Stimulated activated CD4-positive, alpha-beta T cell treated with anti-CD3 and anti-CD28 coated beads, Interleukin-4, amount 100 ng/mL, for 24 hours (primary cell): ENCODE measurements at regions not wholly inside any gene's neighbourhood (a gene's known extent, or its start where the extent isn't known, plus 50 kb on each side); places are given as distances from the start of the nearest gene placed in this dataset.
"Not testable (repeated sequence)": the region's sequence is repeated elsewhere in the genome, so short reads cannot be mapped to it uniquely, and the experiment has no call there.

Experiments used
- DNase-seq: peaks from one replicate; pipeline ENCODE4 v3.0.0-alpha.2; 2020

GRCh38 chr4:77308843-77309242, 151.8 kb downstream of the CCNG2 start:
- DNase-seq: no peak

GRCh38 chr4:77309496-77309895, 152.5 kb downstream of the CCNG2 start:
- DNase-seq: no peak

- DNase-seq: no peak
These were observed 153.9 kb downstream of the CCNG2 start for GRCh38 chr4:77310931-77311330.

- DNase-seq: no peak
These were observed 157.7 kb downstream of the CCNG2 start for GRCh38 chr4:77314697-77315096.

- DNase-seq: no peak
These were observed 170.1 kb downstream of the CCNG2 start for GRCh38 chr4:77327151-77327550.

GRCh38 chr4:77332696-77333270, 175.8 kb downstream of the CCNG2 start:
- no peak for DNase-seq

GRCh38 chr4:77336411-77337142, 179.6 kb downstream of the CCNG2 start:
- DNase-seq: no peak

- DNase-seq: no peak
These were observed 185.3 kb downstream of the CCNG2 start for GRCh38 chr4:77342170-77342810.

- DNase-seq: no peak
These were observed 187.0 kb downstream of the CCNG2 start for GRCh38 chr4:77344001-77344400.

GRCh38 chr4:77344784-77345183, 187.8 kb downstream of the CCNG2 start:
- DNase-seq: no peak

GRCh38 chr4:77347351-77347966, 190.5 kb downstream of the CCNG2 start:
- DNase-seq: no peak

- DNase-seq: no peak
These were observed 191.8 kb downstream of the CCNG2 start for GRCh38 chr4:77348815-77349214.

- no peak for DNase-seq
These were observed 192.4 kb downstream of the CCNG2 start for GRCh38 chr4:77349364-77349763.

- DNase-seq: no peak
These were observed 192.8 kb downstream of the CCNG2 start for GRCh38 chr4:77349796-77350195.

GRCh38 chr4:77352192-77352591, 195.2 kb downstream of the CCNG2 start:
- DNase-seq: no peak

GRCh38 chr4:77353724-77354315, 196.8 kb downstream of the CCNG2 start:
- not testable (repeated sequence) for DNase-seq

GRCh38 chr4:77354550-77354949, 197.5 kb downstream of the CCNG2 start:
- DNase-seq: no peak

GRCh38 chr4:77355731-77356130, 198.7 kb downstream of the CCNG2 start:
- no peak for DNase-seq

GRCh38 chr4:77358315-77358928, 201.4 kb downstream of the CCNG2 start:
- DNase-seq: no peak

GRCh38 chr4:77360451-77360850, 203.4 kb downstream of the CCNG2 start:
- no peak for DNase-seq

GRCh38 chr4:77366876-77367275, 209.9 kb downstream of the CCNG2 start:
- not testable (repeated sequence) for DNase-seq

GRCh38 chr4:77367638-77368037, 210.6 kb downstream of the CCNG2 start:
- DNase-seq: no peak

- DNase-seq: no peak
These were observed 215.4 kb downstream of the CCNG2 start for GRCh38 chr4:77372375-77372774.
